K562 (cell line): ENCODE measurements at regions not wholly inside any gene's neighbourhood (a gene's known extent, or its start where the extent isn't known, plus 50 kb on each side); places are given as distances from the start of the nearest gene placed in this dataset.

ENCODE experiments used
- CEBPG ChIP-seq, 3 experiments: fragments of 200-800 bp in 1 of 3; sonication (Bioruptor generic) in 1 of 3; sonication (generic) in 1 of 3; formaldehyde crosslinking in 1 of 3; IDR thresholded peaks in 2 of 3; conservative IDR thresholded peaks in 1 of 3; 2 replicates each; pipeline versions ENCODE4 v1.6.1 to v1.8.0; 2016 to 2022; ENCODE audit warnings: missing compliant biosample characterization in 2 of 3, missing genetic modification characterization in 2 of 3, mild to moderate bottlenecking in 1 of 3, missing genetic modification reagents in 1 of 3
- NR2C2 ChIP-seq, 2 experiments: fragments of 200-800 bp in 1 of 2; sonication (Bioruptor generic) in 1 of 2; sonication (generic) in 1 of 2; formaldehyde crosslinking in 1 of 2; IDR thresholded peaks; 2 replicates each; pipeline versions ENCODE4 v1.6.1 to v1.8.0; 2016 to 2022; ENCODE audit warnings: mild to moderate bottlenecking in 1 of 2, missing compliant biosample characterization in 1 of 2, missing genetic modification characterization in 1 of 2, missing genetic modification reagents in 1 of 2
- ZNF316 ChIP-seq: fragments of 450-650 bp; IDR thresholded peaks from 2 replicates; pipeline ENCODE4 v1.6.1; 2016
- ZNF395 ChIP-seq: fragments of 200-800 bp; sonication (Bioruptor generic); IDR thresholded peaks from 2 replicates; pipeline ENCODE4 v1.6.1; 2017; ENCODE audit warnings: missing genetic modification characterization, missing compliant biosample characterization
- TF ChIP-seq, protein P1 (sequence below): fragments of 450-650 bp; formaldehyde crosslinking; conservative IDR thresholded peaks from 2 replicates; pipeline ENCODE4 v1.4.0; 2022; ENCODE audit warnings: mild to moderate bottlenecking, missing genetic modification characterization
- TF ChIP-seq, protein P2 (sequence below): fragments of 450-650 bp; IDR thresholded peaks from 2 replicates; pipeline ENCODE4 v1.7.1; 2018; ENCODE audit warnings: mild to moderate bottlenecking, low read depth; ENCODE audit not compliant: partially characterized antibody

DNA sequence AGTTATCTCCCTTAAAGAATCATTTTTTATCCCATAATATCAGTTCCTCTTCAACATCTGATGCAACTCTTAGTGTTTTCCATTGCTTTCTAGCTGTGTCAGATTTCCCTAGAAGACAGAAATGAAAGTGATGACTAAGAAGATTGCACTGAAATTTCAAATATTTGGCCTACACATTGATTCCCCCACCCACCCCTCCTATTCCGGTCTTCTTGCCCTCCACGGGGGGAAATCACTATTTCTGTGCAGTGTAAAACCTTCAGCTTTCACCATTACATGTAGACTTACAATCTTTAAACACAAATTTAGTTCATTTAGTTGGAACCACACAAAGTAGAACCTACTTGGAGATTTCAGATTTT lies 63.7 kb upstream of the IL6 start (continued):
- TF ChIP-seq ZNF395 (CRISPR knock-in tag) (0 out of 2 replicates have a peak, but pooled peaks have one; percentile 14), CEBPG (CRISPR knock-in tag; IDR thresholded peaks at IDR 0.05) (peak; percentile 37; the same call in 1 of the 2 replicates), CEBPG (tag; conservative IDR thresholded peaks at IDR 0.05 in 1 of 2, IDR thresholded peaks at IDR 0.05 in 1 of 2) (peak; percentile 73 to 87), NR2C2 (CRISPR knock-in tag; IDR thresholded peaks at IDR 0.05) (no peak), NR2C2 (tag; IDR thresholded peaks at IDR 0.05) (peak; percentile 47; the same call in 1 of the 2 replicates), ZNF316 (peak; percentile 86)
- TF ChIP-seq, protein P1, sequence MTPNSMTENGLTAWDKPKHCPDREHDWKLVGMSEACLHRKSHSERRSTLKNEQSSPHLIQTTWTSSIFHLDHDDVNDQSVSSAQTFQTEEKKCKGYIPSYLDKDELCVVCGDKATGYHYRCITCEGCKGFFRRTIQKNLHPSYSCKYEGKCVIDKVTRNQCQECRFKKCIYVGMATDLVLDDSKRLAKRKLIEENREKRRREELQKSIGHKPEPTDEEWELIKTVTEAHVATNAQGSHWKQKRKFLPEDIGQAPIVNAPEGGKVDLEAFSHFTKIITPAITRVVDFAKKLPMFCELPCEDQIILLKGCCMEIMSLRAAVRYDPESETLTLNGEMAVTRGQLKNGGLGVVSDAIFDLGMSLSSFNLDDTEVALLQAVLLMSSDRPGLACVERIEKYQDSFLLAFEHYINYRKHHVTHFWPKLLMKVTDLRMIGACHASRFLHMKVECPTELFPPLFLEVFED, result no peak
- TF ChIP-seq, protein P2, sequence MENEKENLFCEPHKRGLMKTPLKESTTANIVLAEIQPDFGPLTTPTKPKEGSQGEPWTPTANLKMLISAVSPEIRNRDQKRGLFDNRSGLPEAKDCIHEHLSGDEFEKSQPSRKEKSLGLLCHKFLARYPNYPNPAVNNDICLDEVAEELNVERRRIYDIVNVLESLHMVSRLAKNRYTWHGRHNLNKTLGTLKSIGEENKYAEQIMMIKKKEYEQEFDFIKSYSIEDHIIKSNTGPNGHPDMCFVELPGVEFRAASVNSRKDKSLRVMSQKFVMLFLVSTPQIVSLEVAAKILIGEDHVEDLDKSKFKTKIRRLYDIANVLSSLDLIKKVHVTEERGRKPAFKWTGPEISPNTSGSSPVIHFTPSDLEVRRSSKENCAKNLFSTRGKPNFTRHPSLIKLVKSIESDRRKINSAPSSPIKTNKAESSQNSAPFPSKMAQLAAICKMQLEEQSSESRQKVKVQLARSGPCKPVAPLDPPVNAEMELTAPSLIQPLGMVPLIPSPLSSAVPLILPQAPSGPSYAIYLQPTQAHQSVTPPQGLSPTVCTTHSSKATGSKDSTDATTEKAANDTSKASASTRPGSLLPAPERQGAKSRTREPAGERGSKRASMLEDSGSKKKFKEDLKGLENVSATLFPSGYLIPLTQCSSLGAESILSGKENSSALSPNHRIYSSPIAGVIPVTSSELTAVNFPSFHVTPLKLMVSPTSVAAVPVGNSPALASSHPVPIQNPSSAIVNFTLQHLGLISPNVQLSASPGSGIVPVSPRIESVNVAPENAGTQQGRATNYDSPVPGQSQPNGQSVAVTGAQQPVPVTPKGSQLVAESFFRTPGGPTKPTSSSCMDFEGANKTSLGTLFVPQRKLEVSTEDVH, result no peak
- TF ChIP-seq, all 486 proteins: peak for 25
